Osteoblast (primary cell): ENCODE measurements at regions not wholly inside any gene's neighbourhood (a gene's known extent, or its start where the extent isn't known, plus 50 kb on each side); places are given as distances from the start of the nearest gene placed in this dataset.

Experiments used
- DNase-seq: peaks from one replicate; pipeline ENCODE4 v3.0.0; 2011; ENCODE audit warnings: low spot score, mixed read lengths; ENCODE audit not compliant: insufficient read length; ENCODE audit errors: missing footprints
- H2AFZ ChIP-seq: 2 replicates; pipeline ENCODE4 v1.6.0; 2011; ENCODE audit warnings: mild to moderate bottlenecking, low read length
- H3K27ac ChIP-seq: 2 replicates; pipeline ENCODE4 v1.5.1; 2011; ENCODE audit warnings: mild to moderate bottlenecking, low read depth, low read length, moderate library complexity
- H3K27me3 ChIP-seq: 2 replicates; pipeline ENCODE4 v1.6.0; 2012; ENCODE audit warnings: mild to moderate bottlenecking, control low read depth, inconsistent platforms, low read length, moderate library complexity; ENCODE audit not compliant: insufficient read depth
- H3K36me3 ChIP-seq: 2 replicates; pipeline ENCODE4 v1.5.1; 2011; ENCODE audit warnings: mild to moderate bottlenecking, low read length, control low read depth, moderate library complexity; ENCODE audit not compliant: insufficient read depth
- H3K4me1 ChIP-seq: 2 replicates; pipeline ENCODE4 v1.5.1; 2011; ENCODE audit warnings: mild to moderate bottlenecking, low read length, control low read depth, moderate library complexity; ENCODE audit not compliant: insufficient read depth
- H3K4me2 ChIP-seq: 2 replicates; pipeline ENCODE4 v1.6.0; 2011; ENCODE audit warnings: mild to moderate bottlenecking, low read length; ENCODE audit not compliant: insufficient read depth
- H3K4me3 ChIP-seq: fragments of 200-600 bp; sonication (generic); 3 replicates; pipeline ENCODE4 v1.5.1; 2012; ENCODE audit warnings: mild to moderate bottlenecking, low read length, inconsistent platforms; ENCODE audit not compliant: insufficient read depth
- H3K79me2 ChIP-seq: 2 replicates; pipeline ENCODE4 v1.6.0; 2012; ENCODE audit warnings: mild to moderate bottlenecking, low read length, control low read depth, inconsistent platforms; ENCODE audit not compliant: insufficient read depth
- H3K9me3 ChIP-seq: 2 replicates; pipeline ENCODE4 v1.5.1; 2011; ENCODE audit warnings: low read depth, low read length, control low read depth
- H4K20me1 ChIP-seq: 2 replicates; pipeline ENCODE4 v1.6.0; 2012; ENCODE audit warnings: mild to moderate bottlenecking, low read length, control low read depth; ENCODE audit not compliant: insufficient read depth
- TF ChIP-seq, protein P1 (sequence below): IDR thresholded peaks from 2 replicates; pipeline ENCODE4 v1.5.1; 2011; ENCODE audit warnings: mild to moderate bottlenecking, low read depth, low read length, moderate library complexity; ENCODE audit errors: extremely low read depth

DNA sequence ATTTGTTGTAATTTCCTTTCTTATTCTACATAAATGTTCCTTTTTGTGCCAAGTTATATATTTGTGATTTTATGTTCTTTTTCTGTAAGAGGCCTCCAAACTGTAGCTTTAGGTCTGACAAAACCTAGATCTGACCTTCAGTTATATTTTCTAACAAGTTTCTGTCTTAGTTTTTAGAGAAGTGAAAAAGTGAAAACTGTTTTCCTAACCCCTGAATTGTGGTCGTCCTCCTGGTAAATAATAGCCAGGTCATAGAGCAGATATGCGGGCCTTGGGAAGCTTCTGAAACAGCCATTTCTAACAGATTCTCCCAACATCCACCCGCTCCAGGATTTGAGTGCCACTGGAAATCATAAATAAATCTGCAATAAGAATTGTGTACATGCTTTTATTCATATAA is 398.4 kb upstream of the CWC22 start:
- Histone ChIP-seq H3K27ac (no peak overlapping the region), H3K36me3 (no peaks in the 10 kb centered on the region), H3K4me3 (no peak overlapping the region), H2AFZ (no peak overlapping the region), H3K4me2 (no peak overlapping the region), H3K4me1 (no peaks in the 10 kb centered on the region), H4K20me1 (no peaks in the 10 kb centered on the region), H3K79me2 (no peaks in the 10 kb centered on the region), H3K27me3 (no peaks in the 10 kb centered on the region), H3K9me3 (no peaks in the 10 kb centered on the region)
- no peak for DNase-seq
- TF ChIP-seq, protein P1, sequence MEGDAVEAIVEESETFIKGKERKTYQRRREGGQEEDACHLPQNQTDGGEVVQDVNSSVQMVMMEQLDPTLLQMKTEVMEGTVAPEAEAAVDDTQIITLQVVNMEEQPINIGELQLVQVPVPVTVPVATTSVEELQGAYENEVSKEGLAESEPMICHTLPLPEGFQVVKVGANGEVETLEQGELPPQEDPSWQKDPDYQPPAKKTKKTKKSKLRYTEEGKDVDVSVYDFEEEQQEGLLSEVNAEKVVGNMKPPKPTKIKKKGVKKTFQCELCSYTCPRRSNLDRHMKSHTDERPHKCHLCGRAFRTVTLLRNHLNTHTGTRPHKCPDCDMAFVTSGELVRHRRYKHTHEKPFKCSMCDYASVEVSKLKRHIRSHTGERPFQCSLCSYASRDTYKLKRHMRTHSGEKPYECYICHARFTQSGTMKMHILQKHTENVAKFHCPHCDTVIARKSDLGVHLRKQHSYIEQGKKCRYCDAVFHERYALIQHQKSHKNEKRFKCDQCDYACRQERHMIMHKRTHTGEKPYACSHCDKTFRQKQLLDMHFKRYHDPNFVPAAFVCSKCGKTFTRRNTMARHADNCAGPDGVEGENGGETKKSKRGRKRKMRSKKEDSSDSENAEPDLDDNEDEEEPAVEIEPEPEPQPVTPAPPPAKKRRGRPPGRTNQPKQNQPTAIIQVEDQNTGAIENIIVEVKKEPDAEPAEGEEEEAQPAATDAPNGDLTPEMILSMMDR: no peak

DNA sequence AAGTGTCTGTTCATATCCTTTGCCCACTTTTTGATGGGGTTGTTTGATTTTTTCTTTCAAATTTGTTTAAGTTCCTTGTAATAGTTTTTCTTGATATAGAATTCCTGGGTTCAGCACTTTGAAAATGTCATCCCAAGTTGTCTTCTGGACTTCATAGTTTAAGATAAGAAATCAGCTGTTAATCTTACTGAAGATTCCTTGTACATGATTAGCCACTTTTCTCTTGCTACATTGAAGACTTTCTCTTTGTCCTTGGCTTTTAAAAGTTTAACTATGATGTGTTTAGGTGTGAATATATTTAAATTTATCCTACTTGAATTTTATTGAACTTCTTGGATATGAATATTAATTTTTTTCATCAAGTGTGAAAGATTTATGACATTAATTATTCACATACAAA is 387.2 kb upstream of the CWC22 start:
- H3K79me2 ChIP-seq: no peaks in the 10 kb centered on the region
- TF ChIP-seq, protein P1: no peak
- H3K4me2 ChIP-seq: no peak overlapping the region
- H2AFZ ChIP-seq: no peak overlapping the region
- no peaks in the 10 kb centered on the region for H4K20me1 ChIP-seq
- no peak overlapping the region for H3K4me3 ChIP-seq
- no peak overlapping the region for H3K27ac ChIP-seq
- H3K4me1 ChIP-seq: no peaks in the 10 kb centered on the region
- H3K36me3 ChIP-seq: no peaks in the 10 kb centered on the region
- DNase-seq: no peak
- H3K27me3 ChIP-seq: no peaks in the 10 kb centered on the region
- H3K9me3 ChIP-seq: no peaks in the 10 kb centered on the region

DNA sequence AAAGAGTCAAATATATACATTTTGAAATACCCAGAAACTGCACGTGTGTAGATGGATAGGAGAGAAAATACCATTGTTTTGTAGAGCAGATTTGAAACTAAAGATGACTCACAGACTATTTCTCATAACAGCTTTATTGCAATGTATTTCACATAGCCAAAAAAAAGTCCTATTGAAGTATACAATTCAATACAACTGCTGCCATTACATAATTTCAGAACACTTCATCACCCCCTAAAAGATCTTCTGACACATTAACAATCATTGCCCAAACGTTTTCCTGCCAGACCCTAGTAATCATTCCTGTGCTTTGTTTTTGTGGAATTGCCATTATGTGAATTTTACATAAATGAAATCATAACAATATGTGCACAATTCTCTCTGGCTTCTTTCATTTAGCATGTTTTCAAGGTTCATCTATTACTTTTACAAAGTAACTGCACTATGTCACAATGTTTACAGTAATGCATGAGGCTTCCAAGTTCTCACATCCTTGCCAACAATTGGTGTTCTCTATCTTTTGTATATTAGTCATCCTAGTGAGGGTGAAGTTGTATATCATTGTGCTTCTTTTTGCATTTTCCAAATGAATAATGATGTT is 378.6 kb upstream of the CWC22 start:
- TF ChIP-seq, protein P1: no peak
- H2AFZ ChIP-seq: no peak overlapping the region
- H3K36me3 ChIP-seq: no peaks in the 10 kb centered on the region
- H3K27ac ChIP-seq: peak overlapping the region; percentile 59
- peaks cover 10% of the 10 kb centered on the region for H3K4me1 ChIP-seq
- H3K27me3 ChIP-seq: no peaks in the 10 kb centered on the region
- H3K4me2 ChIP-seq: peak overlapping the region; percentile 7
- no peaks in the 10 kb centered on the region for H3K79me2 ChIP-seq
- H3K9me3 ChIP-seq: no peaks in the 10 kb centered on the region
- H4K20me1 ChIP-seq: no peaks in the 10 kb centered on the region
- no peak overlapping the region for H3K4me3 ChIP-seq
- DNase-seq: peak; percentile 66

DNA sequence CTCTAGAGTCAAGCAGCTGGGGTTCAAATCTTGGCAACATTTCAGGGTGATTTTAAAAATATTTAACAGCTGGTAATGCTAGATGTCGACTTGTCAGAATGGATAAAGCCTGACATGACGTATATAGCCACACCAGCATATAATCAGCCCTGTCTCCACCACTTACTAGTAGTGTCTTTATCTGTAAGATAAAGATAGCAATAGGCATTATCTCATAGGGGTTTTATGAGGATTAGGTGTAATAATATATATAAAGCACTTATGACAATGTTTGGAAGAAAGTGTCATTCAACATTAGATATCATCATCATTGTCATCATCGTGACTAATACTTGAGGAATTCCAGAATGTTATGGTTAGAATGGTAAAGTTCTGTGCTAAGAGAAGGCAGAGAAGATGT is 369.0 kb upstream of the CWC22 start:
- Histone ChIP-seq H3K79me2 (no peaks in the 10 kb centered on the region), H3K36me3 (no peaks in the 10 kb centered on the region), H3K27ac (no peak overlapping the region), H4K20me1 (no peaks in the 10 kb centered on the region), H3K9me3 (no peaks in the 10 kb centered on the region), H3K4me2 (no peak overlapping the region), H3K4me1 (no peaks in the 10 kb centered on the region), H3K4me3 (no peak overlapping the region), H2AFZ (no peak overlapping the region), H3K27me3 (no peaks in the 10 kb centered on the region)
- DNase-seq: no peak
- TF ChIP-seq, protein P1: no peak
